T-helper 2 cell treated with Interferon-gamma antibody and Interleukin-4, amounts not matched to agents 5 μg/mL and 100 μg/mL, for 36 hours (primary cell): ENCODE measurements at regions not wholly inside any gene's neighbourhood (a gene's known extent, or its start where the extent isn't known, plus 50 kb on each side); places are given as distances from the start of the nearest gene placed in this dataset.

Experiments used
- DNase-seq: peaks from one replicate; pipeline ENCODE4 v3.0.0; 2021; ENCODE audit warnings: low spot score
- H3K27ac Mint-ChIP-seq: one replicate; pipeline ENCODE4 v1.8.0; 2021; ENCODE audit warnings: mild to moderate bottlenecking, mixed read lengths
- H3K27me3 Mint-ChIP-seq: one replicate; pipeline ENCODE4 v1.8.0; 2021; ENCODE audit warnings: low read depth, mixed read lengths
- H3K36me3 Mint-ChIP-seq: one replicate; pipeline ENCODE4 v1.8.0; 2021; ENCODE audit warnings: low read depth, mixed read lengths
- H3K4me1 Mint-ChIP-seq: one replicate; pipeline ENCODE4 v1.8.0; 2021; ENCODE audit warnings: low read depth, mixed read lengths
- H3K4me3 Mint-ChIP-seq: one replicate; pipeline ENCODE4 v1.8.0; 2022; ENCODE audit warnings: mild to moderate bottlenecking, moderate library complexity, mixed read lengths
- H3K9me3 Mint-ChIP-seq: one replicate; pipeline ENCODE4 v1.8.0; 2021; ENCODE audit warnings: mixed read lengths

DNA sequence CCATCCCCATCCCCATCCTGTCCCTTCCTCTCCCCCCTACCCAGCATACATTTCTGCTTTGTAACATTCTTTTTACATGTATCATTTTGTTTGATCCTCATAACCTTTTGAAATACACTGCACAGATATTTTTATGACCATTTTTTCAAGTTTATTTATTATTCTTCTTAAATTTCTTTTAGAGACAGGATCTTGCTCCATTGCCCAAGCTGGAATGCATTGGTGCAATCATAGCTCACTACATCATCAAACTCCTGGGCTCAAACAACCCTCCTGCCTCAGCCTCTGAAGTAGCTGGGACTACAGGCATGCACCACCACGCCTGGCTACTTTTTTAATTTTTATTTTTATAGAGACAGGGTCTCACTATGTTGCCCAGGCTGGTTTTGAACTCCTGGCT lies 99.4 kb upstream of the AKIP1 start:
- no peak overlapping the region for H3K27ac Mint-ChIP-seq
- no peaks in the 10 kb centered on the region for H3K9me3 Mint-ChIP-seq
- DNase-seq = no peak
- peaks cover 20% of the 10 kb centered on the region for H3K27me3 Mint-ChIP-seq
- H3K36me3 Mint-ChIP-seq = no peaks in the 10 kb centered on the region
- H3K4me1 Mint-ChIP-seq = peaks cover 4% of the 10 kb centered on the region
- no peak overlapping the region for H3K4me3 Mint-ChIP-seq

DNA sequence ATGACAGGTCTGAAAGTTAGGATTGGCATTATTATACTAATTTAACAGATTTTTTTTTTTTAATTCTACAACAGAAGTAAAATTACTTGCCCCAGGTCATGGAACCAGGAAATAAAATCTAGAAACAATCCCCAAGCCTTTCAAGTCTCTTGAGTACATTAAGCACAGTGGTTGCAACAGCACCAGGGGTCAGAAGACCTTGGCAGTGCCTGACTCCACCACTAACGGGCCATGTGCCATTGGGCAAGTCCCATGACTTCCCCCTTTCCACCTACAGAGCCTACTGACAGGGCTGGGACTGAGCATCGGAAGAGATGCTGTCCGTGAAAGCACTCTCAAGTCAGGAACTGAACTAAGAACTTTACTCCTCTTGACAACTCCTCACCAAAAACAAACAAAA lies 98.6 kb upstream of the AKIP1 start:
- H3K27me3 Mint-ChIP-seq = peaks cover 20% of the 10 kb centered on the region
- no peak overlapping the region for H3K4me3 Mint-ChIP-seq
- no peak overlapping the region for H3K27ac Mint-ChIP-seq
- no peaks in the 10 kb centered on the region for H3K9me3 Mint-ChIP-seq
- no peaks in the 10 kb centered on the region for H3K36me3 Mint-ChIP-seq
- no peak for DNase-seq
- H3K4me1 Mint-ChIP-seq = peaks cover 4% of the 10 kb centered on the region

DNA sequence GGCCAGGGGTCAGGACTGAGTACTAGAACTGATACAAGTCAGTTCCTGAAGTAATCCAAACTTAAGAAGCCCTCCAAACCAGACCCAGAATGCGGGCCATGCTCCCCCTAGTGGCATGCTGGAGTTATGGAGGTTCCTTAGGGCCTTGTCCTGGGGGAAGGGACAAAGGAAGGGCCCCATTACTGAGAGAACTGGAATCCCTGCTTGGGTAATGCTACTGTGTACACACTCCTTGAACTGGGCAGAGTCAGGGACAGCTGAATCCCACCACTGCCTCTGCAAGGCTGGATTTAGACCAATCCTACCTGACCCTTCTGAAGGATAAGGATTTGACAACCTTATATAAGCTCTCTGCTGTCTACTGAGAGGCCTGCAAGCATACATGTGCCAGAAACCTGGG lies 97.3 kb upstream of the AKIP1 start:
- Mint-ChIP-seq H3K27ac (no peak overlapping the region), H3K9me3 (no peaks in the 10 kb centered on the region), H3K4me3 (no peak overlapping the region), H3K27me3 (peaks cover 20% of the 10 kb centered on the region), H3K36me3 (no peaks in the 10 kb centered on the region), H3K4me1 (peaks cover 4% of the 10 kb centered on the region)
- peak; percentile 24 for DNase-seq

DNA sequence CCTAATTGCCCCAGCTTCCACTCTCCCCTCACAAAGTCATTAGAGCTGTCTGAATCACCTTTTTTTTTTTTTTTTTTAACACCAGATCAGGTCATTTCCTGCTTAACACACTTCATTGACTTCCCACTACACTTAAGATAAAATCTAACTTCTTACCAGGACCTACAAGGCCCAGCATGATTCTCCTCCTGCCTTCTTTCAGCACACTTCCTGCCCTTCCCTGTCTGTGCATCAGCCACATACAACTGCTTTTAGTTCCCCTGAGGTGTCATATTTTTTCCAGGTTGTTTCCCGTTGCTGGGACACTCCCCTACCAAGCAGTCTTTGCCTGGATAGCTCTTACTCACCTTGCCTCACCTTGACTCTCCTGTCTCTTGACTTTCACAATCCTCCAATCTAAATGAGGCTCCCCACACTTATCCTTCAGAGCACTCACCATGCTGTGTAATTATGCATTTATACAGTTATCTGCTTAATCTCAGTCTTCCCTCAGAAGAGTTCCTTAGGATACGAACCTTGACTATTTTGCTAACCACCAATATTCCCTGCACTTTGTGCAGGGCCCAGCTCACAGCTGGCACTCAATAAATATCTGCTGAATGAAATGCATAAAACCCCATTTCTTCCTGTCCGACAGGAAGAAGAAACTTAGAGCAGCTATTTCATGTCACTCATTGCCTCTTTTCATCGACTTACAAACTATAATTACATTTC lies 96.6 kb upstream of the AKIP1 start:
- H3K4me1 Mint-ChIP-seq = peaks cover 4% of the 10 kb centered on the region
- H3K27me3 Mint-ChIP-seq = peaks cover 20% of the 10 kb centered on the region
- no peak for DNase-seq
- H3K36me3 Mint-ChIP-seq = no peaks in the 10 kb centered on the region
- H3K4me3 Mint-ChIP-seq = no peak overlapping the region
- no peaks in the 10 kb centered on the region for H3K9me3 Mint-ChIP-seq
- no peak overlapping the region for H3K27ac Mint-ChIP-seq

DNA sequence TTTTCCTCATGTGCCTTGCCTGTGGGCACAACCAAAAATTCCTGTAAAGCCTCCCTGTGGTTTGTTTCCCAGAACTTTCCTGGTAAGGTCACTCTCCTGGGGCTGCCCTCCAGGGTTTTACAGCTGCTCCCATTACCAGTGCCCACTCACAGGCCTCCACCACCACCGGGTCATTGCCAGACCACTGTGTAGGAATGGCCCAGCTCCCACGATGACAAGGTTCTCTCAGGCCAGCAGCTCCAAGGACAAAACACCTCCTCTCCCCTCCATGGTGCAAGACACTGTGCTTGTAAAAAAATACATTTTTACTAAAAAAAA lies 96.1 kb upstream of the AKIP1 start:
- Mint-ChIP-seq H3K27me3 (peaks cover 14% of the 10 kb centered on the region), H3K36me3 (no peaks in the 10 kb centered on the region), H3K27ac (no peak overlapping the region), H3K9me3 (no peaks in the 10 kb centered on the region), H3K4me1 (peaks cover 4% of the 10 kb centered on the region), H3K4me3 (no peak overlapping the region)
- DNase-seq = no peak

DNA sequence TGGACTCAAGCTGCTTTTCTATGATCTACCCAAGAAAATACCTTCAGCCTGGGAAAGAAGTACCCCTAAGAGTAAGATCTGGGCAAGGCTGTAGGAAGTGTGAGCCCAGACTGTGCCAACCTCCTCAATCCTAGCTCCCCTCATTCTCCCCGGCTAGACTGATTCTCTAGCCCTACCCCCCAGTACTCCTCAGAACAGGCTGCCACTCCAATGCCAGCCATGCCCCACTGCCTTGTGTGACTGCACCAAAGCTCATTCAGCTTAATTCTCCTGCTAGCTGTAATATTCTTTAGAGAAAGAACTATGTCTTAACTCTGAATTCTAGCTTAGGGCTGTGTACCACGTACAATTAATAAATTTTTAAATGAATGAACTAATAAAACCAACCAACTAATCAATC lies 92.6 kb upstream of the AKIP1 start:
- no peaks in the 10 kb centered on the region for H3K36me3 Mint-ChIP-seq
- no peak overlapping the region for H3K27ac Mint-ChIP-seq
- no peaks in the 10 kb centered on the region for H3K4me1 Mint-ChIP-seq
- no peak overlapping the region for H3K4me3 Mint-ChIP-seq
- DNase-seq = no peak
- no peaks in the 10 kb centered on the region for H3K9me3 Mint-ChIP-seq
- peaks cover 7% of the 10 kb centered on the region for H3K27me3 Mint-ChIP-seq

DNA sequence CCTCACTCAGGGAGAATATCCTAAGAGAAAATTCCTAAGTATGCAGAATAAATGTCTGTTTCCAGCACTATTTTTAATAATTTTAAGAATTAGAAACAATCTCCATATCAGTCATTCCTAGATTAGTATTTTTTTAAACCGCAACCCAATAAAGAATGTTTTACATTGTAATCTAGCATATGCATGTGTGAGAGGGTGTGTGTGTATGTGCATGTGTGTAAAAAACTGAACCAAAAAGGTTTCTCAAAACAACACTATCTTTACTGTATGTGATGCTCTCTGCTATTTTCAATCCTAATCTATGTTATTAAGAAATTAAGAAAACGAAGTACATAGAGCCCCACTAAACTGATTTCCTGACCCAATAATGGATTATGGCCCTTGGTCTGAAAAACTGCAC lies 90.6 kb upstream of the AKIP1 start:
- DNase-seq = no peak
- Mint-ChIP-seq H3K4me1 (no peaks in the 10 kb centered on the region), H3K36me3 (no peaks in the 10 kb centered on the region), H3K27me3 (peaks cover 7% of the 10 kb centered on the region), H3K27ac (no peak overlapping the region), H3K4me3 (no peak overlapping the region), H3K9me3 (no peaks in the 10 kb centered on the region)

DNA sequence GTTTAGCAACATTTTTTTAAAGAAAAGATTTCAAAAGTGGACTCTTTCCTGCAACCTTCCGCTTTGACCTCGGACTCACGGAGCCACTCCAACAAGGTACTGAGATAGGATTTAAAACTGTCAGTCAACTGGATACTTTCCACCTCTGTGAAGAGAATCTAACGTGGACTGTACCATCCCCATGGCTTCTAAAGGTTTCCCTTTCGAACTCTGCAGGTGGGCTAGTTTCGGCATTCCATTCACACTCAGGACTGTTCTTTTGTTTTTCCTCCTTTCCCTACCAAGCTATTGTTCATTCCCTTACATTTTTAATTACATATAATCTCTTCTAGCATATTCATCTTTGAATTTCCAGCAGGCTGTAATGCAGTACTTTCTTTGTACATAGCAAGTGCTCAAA lies 88.5 kb upstream of the AKIP1 start:
- Mint-ChIP-seq H3K27ac (no peak overlapping the region), H3K36me3 (no peaks in the 10 kb centered on the region), H3K9me3 (no peaks in the 10 kb centered on the region), H3K27me3 (peaks cover 7% of the 10 kb centered on the region), H3K4me3 (no peak overlapping the region), H3K4me1 (no peaks in the 10 kb centered on the region)
- DNase-seq = no peak

DNA sequence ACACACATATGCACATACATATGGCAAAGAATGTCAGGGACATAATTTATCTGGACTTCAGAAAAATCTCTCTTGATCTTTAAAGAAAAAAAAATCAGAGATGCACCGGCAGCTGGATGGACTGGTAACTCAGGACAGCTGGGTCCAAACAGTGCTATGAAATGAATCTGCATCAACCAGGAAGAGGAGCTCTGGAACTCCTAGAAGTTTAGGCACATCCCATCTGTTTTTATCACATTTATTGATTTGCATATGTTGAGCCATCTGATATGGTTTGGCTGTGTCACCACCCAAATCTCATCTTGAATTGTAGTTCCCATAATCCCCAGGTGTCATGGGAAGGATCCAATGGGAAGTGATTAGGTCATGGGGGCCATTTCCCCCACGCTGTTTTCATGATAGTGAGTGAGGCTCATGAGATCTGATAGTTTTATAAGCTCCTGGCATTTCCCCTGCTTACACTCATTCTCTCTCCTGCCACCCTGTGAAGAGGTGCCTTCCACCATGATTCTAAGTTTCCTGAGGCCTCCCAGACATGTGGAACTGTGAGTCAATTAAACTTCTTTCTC lies 87.7 kb upstream of the AKIP1 start:
- H3K27ac Mint-ChIP-seq = no peak overlapping the region

DNA sequence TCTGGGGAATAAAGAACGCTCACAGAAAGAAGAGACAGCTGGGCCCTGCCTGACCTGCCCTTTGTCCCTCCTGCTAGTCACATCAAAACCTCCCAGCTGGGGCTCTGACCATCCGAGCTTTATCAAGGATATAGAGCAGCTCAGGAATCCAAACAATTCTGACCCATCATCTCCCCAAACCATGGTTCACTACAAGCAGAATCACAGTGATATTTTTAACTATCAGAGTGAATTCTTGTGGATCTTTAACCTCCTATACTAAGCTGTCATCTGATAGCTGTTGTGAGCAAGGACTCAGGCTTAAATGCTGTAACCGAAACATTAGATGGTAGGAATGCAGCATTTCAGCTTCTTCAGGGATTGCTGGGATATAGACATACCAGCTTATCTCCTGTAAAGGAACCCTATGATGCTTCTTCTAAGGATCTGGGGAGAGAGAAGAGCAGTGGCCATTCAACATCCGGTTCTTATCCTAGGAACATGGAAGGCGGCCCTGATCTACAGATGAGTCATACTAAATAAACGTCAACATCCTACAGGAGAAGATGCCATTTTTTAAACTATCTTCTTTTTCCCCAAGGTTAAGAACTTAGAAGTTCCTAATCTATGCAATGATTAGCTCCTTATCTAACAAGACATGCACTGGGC lies 84.7 kb upstream of the AKIP1 start:
- H3K9me3 Mint-ChIP-seq = no peaks in the 10 kb centered on the region
- no peaks in the 10 kb centered on the region for H3K4me1 Mint-ChIP-seq
- H3K36me3 Mint-ChIP-seq = no peaks in the 10 kb centered on the region
- DNase-seq = no peak
- peaks cover 7% of the 10 kb centered on the region for H3K27me3 Mint-ChIP-seq
- no peak overlapping the region for H3K4me3 Mint-ChIP-seq
- no peak overlapping the region for H3K27ac Mint-ChIP-seq

More for the DNA sequence above, 87.7 kb upstream of the AKIP1 start:
- Mint-ChIP-seq H3K4me3 (no peak overlapping the region), H3K9me3 (no peaks in the 10 kb centered on the region), H3K36me3 (no peaks in the 10 kb centered on the region), H3K4me1 (no peaks in the 10 kb centered on the region), H3K27me3 (peaks cover 7% of the 10 kb centered on the region)
- no peak for DNase-seq

DNA sequence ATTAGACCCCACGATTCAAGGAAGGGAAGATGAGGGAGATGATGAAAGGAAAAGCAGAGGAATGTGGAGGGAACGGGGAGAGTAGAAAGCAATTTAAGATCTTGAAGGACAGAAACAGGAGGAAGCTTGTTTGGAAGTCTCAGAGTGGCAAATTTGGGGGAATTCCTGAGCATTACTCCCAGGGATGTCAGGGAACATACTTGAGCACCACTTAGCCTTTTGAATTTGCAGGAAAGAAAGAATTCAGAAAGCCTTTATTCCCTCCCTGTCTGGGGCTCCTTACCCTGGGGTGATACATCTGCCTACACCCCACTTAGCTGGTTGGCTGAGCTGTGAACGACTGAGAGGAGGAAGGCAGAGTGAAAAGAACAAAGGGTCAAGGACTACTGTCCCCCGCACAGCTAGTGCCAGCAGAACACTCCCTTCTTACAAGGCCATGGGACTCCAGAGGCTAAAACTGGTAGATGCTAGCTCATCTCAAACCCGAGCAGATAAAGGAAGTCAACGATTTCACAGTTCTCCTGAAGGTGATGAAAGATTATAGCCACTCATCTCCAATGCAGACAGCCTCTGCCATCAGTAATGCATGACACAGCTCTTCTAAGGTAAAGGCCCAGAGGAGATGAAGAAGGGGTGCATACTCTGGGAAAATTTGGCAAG lies 84.0 kb upstream of the AKIP1 start:
- no peaks in the 10 kb centered on the region for H3K36me3 Mint-ChIP-seq
- H3K4me3 Mint-ChIP-seq = no peak overlapping the region
- no peak for DNase-seq
- peaks cover 5% of the 10 kb centered on the region for H3K27me3 Mint-ChIP-seq
- H3K27ac Mint-ChIP-seq = no peak overlapping the region
- no peaks in the 10 kb centered on the region for H3K9me3 Mint-ChIP-seq
- H3K4me1 Mint-ChIP-seq = no peaks in the 10 kb centered on the region

DNA sequence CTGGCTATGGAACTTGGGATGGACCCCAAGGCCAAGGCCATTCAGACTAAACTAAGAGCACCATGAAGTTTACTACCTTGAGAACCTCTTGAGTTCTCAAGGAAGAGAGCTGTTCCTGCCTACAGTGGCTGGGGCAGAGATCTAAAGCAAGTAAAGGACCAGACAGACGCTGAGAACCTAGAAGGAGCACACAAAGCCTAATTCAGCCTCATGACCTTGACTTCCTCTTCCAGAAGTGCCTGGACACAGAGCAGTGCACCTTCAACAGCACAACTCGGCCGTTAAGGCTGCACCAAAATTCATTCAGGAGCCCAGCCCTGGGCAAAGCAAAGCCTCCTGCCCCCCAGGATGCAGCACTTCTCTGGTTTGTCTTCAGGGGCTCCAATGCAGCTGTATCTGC lies 82.9 kb upstream of the AKIP1 start:
- Mint-ChIP-seq H3K36me3 (no peaks in the 10 kb centered on the region), H3K27me3 (no peaks in the 10 kb centered on the region)

DNA sequence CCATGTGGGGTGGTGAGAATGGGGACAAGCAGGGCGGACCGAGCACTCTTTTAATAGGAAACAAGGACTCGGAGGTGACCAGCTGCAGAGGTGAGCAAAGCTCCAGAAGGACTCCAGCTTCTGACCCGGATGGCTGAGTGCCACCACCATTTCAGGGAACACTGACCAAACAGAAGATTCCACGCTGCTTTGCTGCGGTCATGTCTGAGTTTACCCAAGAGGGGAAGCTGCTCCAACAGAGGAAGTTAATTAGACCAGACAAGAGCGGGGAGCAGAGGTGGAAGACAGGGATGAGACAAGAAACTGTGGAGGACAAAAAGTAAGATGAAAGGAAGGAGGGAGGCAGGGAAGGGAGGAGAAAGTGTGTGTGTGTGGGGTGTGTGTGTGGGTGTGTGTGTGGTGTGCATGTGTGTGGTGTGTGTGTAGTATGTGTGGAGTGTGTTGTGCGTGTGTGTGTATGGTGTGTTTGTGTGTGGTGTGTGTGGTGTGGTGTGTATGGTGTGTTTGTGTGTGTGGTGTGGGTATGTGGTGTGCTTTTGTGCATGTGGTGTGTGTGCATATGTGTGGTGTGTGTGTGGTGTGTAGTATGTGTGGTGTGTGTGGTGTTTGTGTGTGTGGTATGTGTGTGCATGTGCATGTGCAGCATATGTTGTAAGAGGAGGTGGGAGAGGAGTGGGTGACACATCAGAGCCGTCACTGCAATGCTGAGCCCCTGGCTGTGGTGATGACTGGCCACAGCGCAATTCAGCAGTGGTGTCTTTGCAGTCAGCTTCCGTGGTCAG lies 82.2 kb upstream of the AKIP1 start:
- no peak overlapping the region for H3K27ac Mint-ChIP-seq
- DNase-seq = no peak

More for the DNA sequence above, 82.9 kb upstream of the AKIP1 start:
- Mint-ChIP-seq H3K9me3 (no peaks in the 10 kb centered on the region), H3K4me1 (peaks cover 7% of the 10 kb centered on the region), H3K4me3 (no peak overlapping the region), H3K27ac (no peak overlapping the region)
- no peak for DNase-seq

DNA sequence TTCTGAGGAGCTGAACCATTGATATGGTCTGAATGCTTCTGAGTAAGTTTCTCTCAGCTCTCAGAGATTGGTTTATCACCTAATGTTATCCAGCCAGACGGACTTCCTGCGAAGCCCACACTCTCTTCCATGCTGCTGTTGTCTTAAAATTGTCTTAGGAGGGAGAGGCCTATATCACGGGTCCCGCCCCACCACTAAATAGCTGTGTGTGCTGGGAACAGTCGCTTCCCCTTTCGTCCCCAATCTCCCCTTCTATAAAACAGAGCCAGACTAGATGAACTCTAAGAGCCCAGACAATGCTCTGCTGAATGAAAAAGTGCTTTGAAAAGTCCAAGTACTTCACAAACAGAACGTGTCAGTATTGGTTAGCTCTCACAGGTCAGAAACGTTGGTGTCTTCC lies 81.4 kb upstream of the AKIP1 start:
- Mint-ChIP-seq H3K27me3 (no peaks in the 10 kb centered on the region), H3K4me1 (peaks cover 11% of the 10 kb centered on the region), H3K36me3 (no peaks in the 10 kb centered on the region), H3K27ac (no peak overlapping the region), H3K9me3 (no peaks in the 10 kb centered on the region), H3K4me3 (no peak overlapping the region)
- DNase-seq = no peak

More for the DNA sequence above, 82.2 kb upstream of the AKIP1 start:
- H3K9me3 Mint-ChIP-seq = no peaks in the 10 kb centered on the region
- no peak overlapping the region for H3K4me3 Mint-ChIP-seq
- H3K27me3 Mint-ChIP-seq = no peaks in the 10 kb centered on the region
- peaks cover 9% of the 10 kb centered on the region for H3K4me1 Mint-ChIP-seq
- H3K36me3 Mint-ChIP-seq = no peaks in the 10 kb centered on the region
